GM06990 (cell line): ENCODE measurements at regions not wholly inside any gene's neighbourhood (a gene's known extent, or its start where the extent isn't known, plus 50 kb on each side); places are given as distances from the start of the nearest gene placed in this dataset.

ENCODE experiments used
- DNase-seq: peaks from one replicate; pipeline ENCODE4 v3.0.0-alpha.2; 2011; ENCODE audit not compliant: insufficient read length; ENCODE audit errors: extremely low read depth
- H3K27me3 ChIP-seq: replicated peaks from 2 replicates; pipeline ENCODE4 v1.6.0; 2011; ENCODE audit warnings: low read length; ENCODE audit not compliant: control insufficient read depth, insufficient read depth
- H3K36me3 ChIP-seq: 2 replicates; pipeline ENCODE4 v1.5.1; 2011; ENCODE audit warnings: low read length; ENCODE audit not compliant: control insufficient read depth, insufficient read depth
- H3K4me3 ChIP-seq: replicated peaks from 2 replicates; pipeline ENCODE4 v1.5.1; 2011; ENCODE audit warnings: low read depth, mild to moderate bottlenecking, control low read depth, low read length
- TF ChIP-seq, protein P1 (sequence below): IDR thresholded peaks from 2 replicates; pipeline ENCODE4 v1.5.1; 2011; ENCODE audit warnings: low read length, control low read depth, mild to moderate bottlenecking, inconsistent platforms; ENCODE audit not compliant: insufficient read depth, poor library complexity, severe bottlenecking

DNA sequence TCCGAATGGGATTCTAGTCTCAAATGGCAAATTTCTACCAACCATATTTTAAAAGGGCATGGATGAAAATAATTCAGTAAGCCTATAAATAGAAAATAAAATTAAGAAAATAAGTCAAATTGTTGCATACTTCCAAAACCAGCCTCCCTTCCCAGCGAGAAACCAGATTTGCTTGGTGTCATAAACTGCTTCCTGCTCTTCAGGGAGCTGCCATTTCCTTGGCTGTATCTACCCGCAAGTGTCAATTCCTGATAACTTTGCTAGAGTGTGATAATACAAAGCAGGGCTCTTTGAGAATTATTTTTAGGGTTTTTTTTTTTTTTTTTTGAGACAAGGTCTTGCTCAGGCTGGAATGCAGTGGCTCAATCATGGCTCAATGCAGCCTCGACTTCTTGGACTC is 62.3 kb downstream of the S1PR1 start:
- no peaks in the 10 kb centered on the region for H3K27me3 ChIP-seq
- peaks cover 3% of the 10 kb centered on the region for H3K36me3 ChIP-seq
- TF ChIP-seq, protein P1, sequence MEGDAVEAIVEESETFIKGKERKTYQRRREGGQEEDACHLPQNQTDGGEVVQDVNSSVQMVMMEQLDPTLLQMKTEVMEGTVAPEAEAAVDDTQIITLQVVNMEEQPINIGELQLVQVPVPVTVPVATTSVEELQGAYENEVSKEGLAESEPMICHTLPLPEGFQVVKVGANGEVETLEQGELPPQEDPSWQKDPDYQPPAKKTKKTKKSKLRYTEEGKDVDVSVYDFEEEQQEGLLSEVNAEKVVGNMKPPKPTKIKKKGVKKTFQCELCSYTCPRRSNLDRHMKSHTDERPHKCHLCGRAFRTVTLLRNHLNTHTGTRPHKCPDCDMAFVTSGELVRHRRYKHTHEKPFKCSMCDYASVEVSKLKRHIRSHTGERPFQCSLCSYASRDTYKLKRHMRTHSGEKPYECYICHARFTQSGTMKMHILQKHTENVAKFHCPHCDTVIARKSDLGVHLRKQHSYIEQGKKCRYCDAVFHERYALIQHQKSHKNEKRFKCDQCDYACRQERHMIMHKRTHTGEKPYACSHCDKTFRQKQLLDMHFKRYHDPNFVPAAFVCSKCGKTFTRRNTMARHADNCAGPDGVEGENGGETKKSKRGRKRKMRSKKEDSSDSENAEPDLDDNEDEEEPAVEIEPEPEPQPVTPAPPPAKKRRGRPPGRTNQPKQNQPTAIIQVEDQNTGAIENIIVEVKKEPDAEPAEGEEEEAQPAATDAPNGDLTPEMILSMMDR = no peak
- H3K4me3 ChIP-seq = no peak overlapping the region
- DNase-seq = no peak

DNA sequence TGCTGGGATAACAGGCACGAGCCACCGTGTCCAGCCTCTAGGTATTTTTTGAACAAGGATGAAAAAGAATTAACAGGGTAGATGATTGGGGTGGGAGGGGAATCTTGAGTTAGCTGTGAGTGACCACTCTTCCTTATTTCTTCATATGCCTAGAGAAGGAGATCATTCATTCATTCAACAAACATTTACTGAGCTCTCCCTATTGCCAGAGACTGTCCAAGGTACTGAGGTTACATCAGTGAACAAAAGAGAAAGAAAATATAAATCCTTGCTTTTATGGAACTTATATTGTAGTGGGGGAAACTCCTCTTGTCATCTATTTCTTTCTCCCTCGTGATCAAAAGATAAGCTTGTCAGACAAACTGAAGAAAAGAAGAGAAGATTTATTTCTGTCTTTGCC is 62.9 kb downstream of the S1PR1 start:
- TF ChIP-seq, protein P1 = no peak
- no peaks in the 10 kb centered on the region for H3K27me3 ChIP-seq
- DNase-seq = no peak
- H3K4me3 ChIP-seq = no peak overlapping the region
- peaks cover 4% of the 10 kb centered on the region for H3K36me3 ChIP-seq

DNA sequence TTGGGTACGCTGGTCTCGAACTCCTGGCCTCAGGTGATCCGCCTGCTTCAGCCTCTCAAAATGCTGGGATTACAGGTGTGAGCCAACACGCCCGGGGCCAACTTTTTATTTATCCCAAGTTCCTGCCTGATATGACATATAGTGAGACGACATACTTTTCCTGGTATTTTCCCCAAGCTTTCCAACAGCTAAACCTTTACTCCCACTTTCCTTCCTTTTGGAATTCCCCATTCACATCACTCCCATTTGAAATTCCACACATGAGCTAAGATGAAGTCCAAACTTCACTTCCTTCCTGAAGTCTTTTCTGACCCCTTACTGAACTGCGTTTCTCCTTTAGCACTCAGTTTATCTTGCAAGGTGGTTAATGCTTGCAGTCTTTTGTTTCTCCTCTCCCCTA is 64.1 kb downstream of the S1PR1 start:
- TF ChIP-seq, protein P1 = no peak
- DNase-seq = no peak
- Histone ChIP-seq H3K4me3 (no peak overlapping the region), H3K36me3 (peaks cover 7% of the 10 kb centered on the region), H3K27me3 (no peaks in the 10 kb centered on the region)

DNA sequence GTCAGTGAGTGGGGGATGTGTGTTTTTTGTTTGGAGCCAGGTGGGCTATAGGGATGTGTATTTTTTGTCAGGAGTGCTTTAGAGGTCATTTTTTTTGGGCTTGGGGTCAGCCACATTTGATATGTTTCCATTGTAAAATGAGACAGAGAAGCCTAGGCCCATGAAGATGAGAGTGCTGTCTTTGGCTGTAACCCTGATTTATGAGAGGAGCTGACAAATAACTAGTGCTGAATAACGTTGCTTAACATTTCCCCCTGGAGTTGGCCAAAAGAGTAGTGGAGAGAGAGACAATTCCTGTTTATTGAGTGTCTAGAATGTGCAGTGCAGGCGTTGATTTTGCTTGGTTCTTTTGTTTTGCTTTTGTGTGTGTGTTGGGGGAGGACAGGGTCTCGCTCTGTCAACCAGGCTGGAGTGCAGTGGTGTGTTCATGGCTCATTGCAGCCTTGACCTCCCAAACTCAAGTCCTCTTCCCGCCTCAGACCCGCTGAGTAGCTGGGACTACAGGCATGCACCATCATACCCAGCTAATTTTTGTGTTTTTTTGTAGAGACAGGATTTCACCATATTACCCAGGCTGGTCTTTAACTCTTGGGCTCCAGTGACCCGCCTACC is 64.7 kb downstream of the S1PR1 start:
- H3K4me3 ChIP-seq = no peak overlapping the region
- DNase-seq = no peak
- H3K27me3 ChIP-seq = no peaks in the 10 kb centered on the region
- H3K36me3 ChIP-seq = peaks cover 7% of the 10 kb centered on the region
- TF ChIP-seq, protein P1 = no peak

DNA sequence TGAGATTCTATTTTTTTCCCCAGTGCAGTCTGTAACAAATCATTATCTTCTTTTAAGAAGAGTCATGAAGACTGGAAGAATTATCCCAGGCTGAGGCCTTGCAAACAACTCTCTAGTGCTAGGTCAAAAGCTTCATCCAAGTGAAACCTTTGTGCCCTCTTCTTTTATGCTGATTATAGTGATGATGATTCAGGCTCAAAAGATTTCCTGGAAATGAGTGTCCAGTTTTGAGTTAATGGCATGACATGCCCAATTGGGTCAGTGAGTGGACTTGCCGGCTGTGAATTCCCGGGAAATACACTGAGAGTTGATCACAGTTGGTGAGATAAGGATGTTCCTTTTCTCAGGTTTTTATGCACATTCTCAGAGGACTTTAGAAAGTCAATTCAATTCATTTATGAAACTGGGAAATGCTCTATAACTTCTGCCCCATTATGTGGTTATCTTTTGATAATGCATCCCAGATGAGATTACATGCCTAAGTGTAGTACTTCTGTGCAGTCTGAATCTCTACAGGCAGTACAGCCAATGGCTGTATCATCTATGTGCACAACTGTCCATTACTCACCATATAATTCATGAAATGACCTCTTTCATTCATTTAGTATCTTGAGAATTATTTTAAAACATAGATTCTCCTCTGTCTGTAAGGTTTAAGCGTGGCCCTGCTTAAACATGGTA is 66.2 kb downstream of the S1PR1 start:
- no peaks in the 10 kb centered on the region for H3K27me3 ChIP-seq
- no peak for DNase-seq
- TF ChIP-seq, protein P1 = no peak
- H3K4me3 ChIP-seq = no peak overlapping the region
- H3K36me3 ChIP-seq = peaks cover 5% of the 10 kb centered on the region
